DND-41 (cell line): ENCODE measurements at regions not wholly inside any gene's neighbourhood (a gene's known extent, or its start where the extent isn't known, plus 50 kb on each side); places are given as distances from the start of the nearest gene placed in this dataset.

ENCODE experiments used
- ATAC-seq: fragments of 200-7000 bp; cut with Tn5 transposase; 3 replicates; pipeline ENCODE4 v1.9.1; 2021; ENCODE audit warnings: low read depth; ENCODE audit not compliant: insufficient read depth
- DNase-seq: peaks from one replicate; pipeline ENCODE4 v3.0.0-alpha.2; 2020
- H2AFZ ChIP-seq: 2 replicates; pipeline ENCODE4 v1.6.0; 2012; ENCODE audit warnings: low read depth, low read length
- H3K27ac ChIP-seq: 2 replicates; pipeline ENCODE4 v1.5.1; 2012; ENCODE audit warnings: low read length, inconsistent platforms
- H3K27me3 ChIP-seq: fragments of 200-600 bp; sonication (generic); 2 replicates; pipeline ENCODE4 v1.6.0; 2012; ENCODE audit warnings: low read length, mild to moderate bottlenecking, inconsistent platforms; ENCODE audit not compliant: insufficient read depth, poor library complexity
- H3K36me3 ChIP-seq: 2 replicates; pipeline ENCODE4 v1.5.1; 2012; ENCODE audit warnings: low read length, inconsistent platforms; ENCODE audit not compliant: insufficient read depth
- H3K4me1 ChIP-seq: 2 replicates; pipeline ENCODE4 v1.5.1; 2012; ENCODE audit warnings: mild to moderate bottlenecking, low read length; ENCODE audit not compliant: insufficient read depth
- H3K4me2 ChIP-seq: 2 replicates; pipeline ENCODE4 v1.6.0; 2012; ENCODE audit warnings: mild to moderate bottlenecking, moderate library complexity, low read length, inconsistent platforms; ENCODE audit not compliant: insufficient read depth
- H3K4me3 ChIP-seq, 2 experiments: fragments of 200-600 bp in 1 of 2; shearing (Covaris generic) in 1 of 2; 2 replicates each; pipeline ENCODE4 v1.5.1; 2012 to 2016; ENCODE audit warnings: inconsistent platforms in 2 of 2, low read length in 2 of 2, mild to moderate bottlenecking in 2 of 2, low read depth in 1 of 2, moderate library complexity in 1 of 2
- H3K79me2 ChIP-seq: 2 replicates; pipeline ENCODE4 v1.6.0; 2012; ENCODE audit warnings: low read length, inconsistent platforms; ENCODE audit not compliant: insufficient read depth
- H3K9ac ChIP-seq: 2 replicates; pipeline ENCODE4 v1.6.0; 2012; ENCODE audit warnings: low read depth, mild to moderate bottlenecking, inconsistent platforms, low read length, moderate library complexity
- H3K9me3 ChIP-seq: 2 replicates; pipeline ENCODE4 v1.5.1; 2012; ENCODE audit warnings: low read length, moderate library complexity, mild to moderate bottlenecking, inconsistent platforms; ENCODE audit not compliant: insufficient read depth, severe bottlenecking
- H4K20me1 ChIP-seq: 2 replicates; pipeline ENCODE4 v1.6.0; 2012; ENCODE audit warnings: low read length; ENCODE audit not compliant: insufficient read depth
- CTCF ChIP-seq: IDR thresholded peaks from 2 replicates; pipeline ENCODE4 v1.5.1; 2012; ENCODE audit warnings: borderline replicate concordance, low read length, moderate library complexity, mild to moderate bottlenecking; ENCODE audit not compliant: poor library complexity, severe bottlenecking; ENCODE audit errors: extremely low read depth
- EZH2 ChIP-seq: IDR thresholded peaks from 3 replicates; pipeline ENCODE4 v1.6.1; 2012; ENCODE audit warnings: borderline replicate concordance, low read depth, mild to moderate bottlenecking, moderate library complexity, low read length, inconsistent platforms; ENCODE audit not compliant: severe bottlenecking

- Histone ChIP-seq H3K27me3 (no peaks in the 10 kb centered on the region), H3K4me1 (no peaks in the 10 kb centered on the region), H3K4me2 (no peak overlapping the region), H4K20me1 (no peaks in the 10 kb centered on the region), H2AFZ (no peak overlapping the region), H3K27ac (no peak overlapping the region), H3K9ac (no peak overlapping the region), H3K36me3 (no peaks in the 10 kb centered on the region), H3K79me2 (no peaks in the 10 kb centered on the region), H3K4me3 (no peak overlapping the region), H3K9me3 (no peaks in the 10 kb centered on the region)
- DNase-seq (no peak), ATAC-seq (no peak)
- TF ChIP-seq EZH2, result no peak
- no peak for TF ChIP-seq CTCF
These were observed 78.5 kb upstream of the LARS2 start for GRCh38 chr3:45309876-45310275.

DNA sequence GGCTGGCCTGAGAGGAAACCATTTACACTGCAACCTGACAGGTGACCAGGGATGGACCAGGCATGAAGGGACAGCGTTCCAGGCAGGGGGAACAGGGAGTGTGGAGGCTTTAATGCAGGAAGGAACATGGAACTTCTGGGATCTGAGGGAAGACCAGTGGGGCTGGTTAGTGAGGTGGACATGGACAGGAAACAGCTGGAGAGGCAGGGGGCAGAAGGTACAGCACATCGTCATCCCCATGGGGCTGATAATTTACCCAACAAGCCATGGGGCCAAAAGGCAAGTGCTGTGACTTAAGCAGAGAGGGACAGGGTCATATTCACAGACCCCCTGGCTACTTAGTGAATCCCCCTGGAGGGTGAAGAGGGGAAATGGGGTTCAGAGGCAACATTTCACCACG, 77.0 kb upstream of the LARS2 start:
- H3K4me2 ChIP-seq, result no peak overlapping the region
- no peak overlapping the region for H2AFZ ChIP-seq
- no peak overlapping the region for H3K4me3 ChIP-seq
- no peaks in the 10 kb centered on the region for H3K27me3 ChIP-seq
- DNase-seq, result no peak
- H3K27ac ChIP-seq, result no peak overlapping the region
- H3K79me2 ChIP-seq, result no peaks in the 10 kb centered on the region
- ATAC-seq, result no peak
- H4K20me1 ChIP-seq, result no peaks in the 10 kb centered on the region
- TF ChIP-seq EZH2 (no peak), CTCF (no peak)
- no peaks in the 10 kb centered on the region for H3K36me3 ChIP-seq
- H3K9me3 ChIP-seq, result no peaks in the 10 kb centered on the region
- no peaks in the 10 kb centered on the region for H3K4me1 ChIP-seq
- no peak overlapping the region for H3K9ac ChIP-seq

DNA sequence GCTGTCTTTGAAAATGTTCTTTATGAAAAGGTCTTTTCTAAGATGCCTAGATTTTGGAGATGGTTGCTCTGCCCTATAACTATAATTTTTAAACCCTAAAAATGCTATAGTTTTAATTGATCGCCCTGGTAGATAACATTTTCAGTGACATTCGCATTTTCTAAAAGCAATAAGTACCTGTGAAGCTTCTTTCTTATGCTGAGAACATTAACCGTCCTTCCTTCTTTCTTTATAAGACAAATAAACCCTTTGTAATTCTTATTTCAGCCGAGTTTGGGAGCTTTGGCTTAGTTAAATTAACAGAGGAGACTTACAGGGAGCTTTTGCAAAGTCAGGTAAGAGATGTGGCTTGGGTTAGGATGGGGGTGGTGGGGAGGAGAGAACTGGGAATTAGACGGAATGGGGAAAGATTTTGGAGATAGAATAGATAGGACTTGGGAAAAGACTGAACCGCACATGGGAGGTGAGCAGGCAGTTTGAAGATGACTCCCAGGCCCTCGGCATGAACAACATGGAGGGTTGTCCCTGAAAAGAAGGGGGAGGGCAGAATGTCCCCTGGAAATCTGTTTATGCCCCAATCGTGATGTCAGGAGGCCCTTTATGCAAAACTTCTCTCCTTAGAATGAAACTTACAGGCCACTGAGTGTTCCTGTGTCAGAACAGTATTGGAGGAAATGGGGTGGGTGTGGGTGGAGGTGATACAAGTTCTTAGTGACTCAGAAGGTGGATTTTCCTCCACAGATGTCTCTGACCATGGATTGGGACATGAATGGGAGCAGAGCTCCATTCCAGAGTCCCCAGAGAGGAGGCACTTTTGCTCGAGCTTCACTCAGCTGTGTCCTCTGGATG, 76.2 kb upstream of the LARS2 start:
- no peak overlapping the region for H3K27ac ChIP-seq
- H3K27me3 ChIP-seq, result no peaks in the 10 kb centered on the region
- H3K4me3 ChIP-seq, result no peak overlapping the region
- H3K36me3 ChIP-seq, result no peaks in the 10 kb centered on the region
- DNase-seq (no peak), ATAC-seq (no peak)
- no peaks in the 10 kb centered on the region for H4K20me1 ChIP-seq
- no peak overlapping the region for H3K4me2 ChIP-seq
- H3K4me1 ChIP-seq, result no peaks in the 10 kb centered on the region
- TF ChIP-seq EZH2, result no peak
- no peak for TF ChIP-seq CTCF
- no peak overlapping the region for H3K9ac ChIP-seq
- no peak overlapping the region for H2AFZ ChIP-seq
- H3K9me3 ChIP-seq, result no peaks in the 10 kb centered on the region
- H3K79me2 ChIP-seq, result no peaks in the 10 kb centered on the region
